ENCODE measurements at regions not wholly inside any gene's neighbourhood (a gene's known extent, or its start where the extent isn't known, plus 50 kb on each side); places are given as distances from the start of the nearest gene placed in this dataset.

DNA sequence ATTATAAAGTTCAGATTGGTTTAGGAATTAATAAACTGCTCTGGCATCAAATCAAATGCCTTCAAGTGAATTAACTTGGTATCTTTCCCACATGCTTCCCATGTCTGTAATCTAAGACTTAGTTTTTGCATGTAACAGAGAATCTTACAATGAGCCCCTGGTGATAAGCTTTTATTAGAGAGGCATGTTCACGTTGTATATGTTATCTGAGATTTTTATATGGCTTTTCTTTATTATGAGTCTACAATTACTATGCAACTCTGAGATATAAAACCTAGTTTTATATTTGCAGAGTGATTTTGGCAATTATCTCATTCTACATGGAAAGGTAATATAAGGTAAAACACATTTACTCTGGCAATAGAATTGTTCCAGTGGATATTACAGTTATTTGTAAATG is 1578.4 kb upstream of the IGFBP7 start:
- DNase-seq (ENCODE audit: low spot score), result no peak

DNA sequence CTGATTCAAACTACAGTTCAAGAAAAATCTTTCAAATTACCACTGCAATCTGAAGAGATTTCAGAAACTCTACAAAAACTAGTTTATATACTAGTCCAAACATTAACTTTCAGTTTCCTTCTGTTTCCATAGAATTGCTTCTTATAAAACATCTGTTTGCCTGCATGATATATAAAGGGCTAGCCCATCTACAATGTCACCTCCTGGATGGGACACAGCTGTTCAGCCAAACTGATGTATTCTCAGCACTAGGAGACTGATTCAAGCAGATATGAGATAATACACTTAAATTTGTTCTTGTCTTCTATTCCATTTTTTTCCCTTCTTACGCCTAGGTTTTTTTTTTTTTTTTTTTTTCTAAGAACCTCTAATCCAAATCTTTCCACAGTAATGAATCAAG is 1569.7 kb upstream of the IGFBP7 start:
- no peak for DNase-seq (ENCODE audit: low spot score)

DNA sequence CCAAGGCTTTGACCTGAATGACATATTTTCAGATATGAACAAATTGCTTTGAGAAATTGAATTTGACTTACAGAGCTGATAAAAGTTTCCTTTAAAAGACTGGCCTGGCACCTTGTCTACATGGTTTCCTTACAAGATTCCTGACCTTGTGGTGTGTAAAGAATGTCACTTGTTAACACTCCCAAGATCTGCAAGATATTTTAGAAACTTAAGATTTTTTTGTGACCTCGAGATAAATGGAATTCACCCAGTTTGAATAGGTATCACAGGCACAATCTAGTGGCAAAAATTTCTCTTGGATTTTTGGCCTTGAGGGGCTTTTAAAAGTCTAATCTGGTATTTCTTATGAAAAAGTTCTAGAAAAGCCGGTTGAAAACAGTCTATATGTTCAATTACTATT is 1568.9 kb upstream of the IGFBP7 start:
- no peak for DNase-seq (ENCODE audit: low spot score)

DNA sequence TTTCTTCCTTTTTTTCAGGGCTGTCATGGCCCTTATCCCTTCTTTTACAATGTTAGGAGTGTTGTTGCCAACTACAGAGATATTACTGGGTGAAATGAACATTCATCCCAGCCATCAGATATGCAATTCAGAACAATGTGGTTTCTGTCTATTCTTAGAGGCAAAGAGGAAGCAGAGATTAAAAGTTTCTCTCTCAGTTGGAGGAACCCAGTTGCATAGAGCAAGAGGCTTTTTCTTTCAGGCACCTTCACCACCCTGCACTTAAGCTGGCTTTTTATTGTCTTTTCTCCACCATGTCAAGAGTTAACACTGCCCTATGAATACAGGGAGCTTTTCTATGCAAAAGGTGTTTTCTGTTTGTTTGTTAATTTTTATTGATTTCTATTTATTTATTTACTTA is 1559.6 kb upstream of the IGFBP7 start:
- DNase-seq (ENCODE audit: low spot score), result no peak

DNA sequence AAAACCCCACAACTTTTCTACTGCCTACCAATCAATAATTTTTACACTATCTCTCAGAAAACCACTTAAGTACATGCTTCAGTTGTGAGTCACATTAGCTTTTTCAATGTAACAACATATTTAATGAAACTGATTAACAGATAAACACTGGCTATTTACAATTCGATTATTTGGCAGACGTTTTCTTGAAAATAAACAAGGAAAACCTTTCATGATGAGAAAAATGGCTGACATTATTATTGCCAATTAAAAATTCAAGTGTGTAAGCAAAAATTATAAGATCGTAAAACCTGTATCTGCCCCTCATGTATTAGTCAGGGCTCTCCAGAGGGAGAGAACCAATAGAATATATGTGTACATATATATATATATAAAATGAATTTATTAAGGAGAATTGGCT is 1555.5 kb upstream of the IGFBP7 start:
- no peak for DNase-seq (ENCODE audit: low spot score)

DNA sequence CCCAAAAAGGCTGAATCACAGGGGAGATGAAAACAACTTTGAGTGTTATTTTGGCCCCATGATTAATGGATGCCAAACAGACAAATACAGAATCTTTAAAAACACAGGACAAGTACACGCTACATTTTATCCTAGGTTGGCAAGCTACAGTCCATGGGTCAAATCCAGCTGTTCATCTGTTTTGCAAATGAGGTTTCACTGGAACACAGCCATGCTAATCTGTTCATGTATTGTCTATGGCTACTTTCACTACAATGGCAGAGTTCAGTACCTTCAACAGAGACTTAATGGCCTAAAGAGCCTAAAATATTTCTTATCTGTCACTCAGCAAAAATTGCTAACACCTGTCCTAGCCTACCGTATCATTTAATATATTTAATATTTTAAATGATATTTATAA is 1548.5 kb upstream of the IGFBP7 start:
- no peak for DNase-seq (ENCODE audit: low spot score)

DNA sequence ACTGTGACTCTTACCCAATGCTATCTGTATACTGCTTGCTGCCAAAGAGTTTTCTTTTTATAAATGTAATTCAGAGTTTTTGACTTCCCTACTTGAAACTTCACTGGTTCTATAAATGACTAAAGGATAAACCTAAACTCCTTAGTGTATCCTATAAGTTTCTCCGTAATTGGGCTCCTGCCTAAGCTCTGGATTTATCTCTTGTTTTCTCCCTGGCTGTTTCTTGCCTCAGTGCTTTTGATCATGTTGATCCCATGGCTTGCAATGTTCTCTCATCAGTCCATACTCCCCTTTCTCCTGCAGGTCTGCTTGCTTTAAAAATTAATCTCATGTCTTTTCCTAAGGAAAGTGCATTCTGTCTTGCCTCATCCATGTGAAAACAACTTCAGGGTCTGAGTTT is 1543.1 kb upstream of the IGFBP7 start:
- DNase-seq (ENCODE audit: low spot score), result no peak

DNA sequence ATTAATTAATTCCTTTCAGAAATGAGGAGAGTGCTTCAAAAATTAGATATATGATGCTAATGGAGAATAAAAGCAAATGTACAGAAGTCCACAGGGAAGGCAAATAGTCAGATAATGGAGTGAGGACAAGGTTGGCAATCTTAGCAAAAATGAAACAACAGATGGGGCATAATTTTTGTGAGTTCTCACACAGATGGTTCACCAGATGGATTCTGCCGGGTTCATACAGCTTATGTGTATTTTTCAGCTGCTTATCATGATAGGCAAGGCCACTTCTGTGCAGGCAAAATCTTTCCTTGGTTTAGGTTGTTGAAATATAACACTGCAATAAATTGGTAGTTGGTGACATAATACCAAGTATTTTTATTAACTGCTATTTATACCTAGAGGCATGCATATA is 1539.0 kb upstream of the IGFBP7 start:
- no peak for DNase-seq (ENCODE audit: low spot score)

DNA sequence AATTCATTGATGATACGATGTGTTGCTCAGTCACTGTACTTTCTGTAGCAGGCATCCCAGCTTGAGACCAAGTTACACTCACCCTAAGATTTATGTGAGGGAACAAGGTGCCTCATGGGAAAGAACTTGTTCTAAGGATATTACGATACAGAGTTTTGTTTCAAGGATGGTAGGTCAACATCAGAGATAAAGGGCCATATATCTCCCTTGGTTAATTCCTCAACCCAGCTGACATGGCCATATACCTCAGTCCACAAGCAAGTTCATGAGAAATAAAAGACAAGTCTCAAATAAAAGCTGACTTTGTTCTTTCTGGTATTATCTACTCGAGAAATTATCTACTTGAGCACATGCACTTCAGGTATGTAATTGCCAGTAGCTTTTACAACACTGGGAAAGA is 1535.9 kb upstream of the IGFBP7 start:
- no peak for DNase-seq (ENCODE audit: low spot score)

DNA sequence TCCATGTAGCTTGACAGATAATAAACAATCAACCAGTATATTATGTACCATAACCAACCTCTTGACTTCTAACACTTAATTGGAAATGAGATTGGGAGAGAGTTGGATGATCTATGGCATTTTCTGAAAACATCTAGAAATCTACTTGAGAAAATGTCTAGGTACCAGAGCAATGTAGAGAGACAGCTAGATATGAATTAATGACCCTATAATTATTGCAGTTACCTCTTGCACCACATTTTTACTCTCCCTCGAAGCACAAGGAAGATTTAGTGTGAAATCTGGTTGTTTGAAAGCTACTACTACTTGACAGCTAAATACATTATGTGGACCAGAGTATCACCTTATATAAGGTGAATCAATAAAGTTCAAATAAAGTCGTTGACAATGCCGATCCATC is 1534.4 kb upstream of the IGFBP7 start:
- DNase-seq (ENCODE audit: low spot score), result no peak

DNA sequence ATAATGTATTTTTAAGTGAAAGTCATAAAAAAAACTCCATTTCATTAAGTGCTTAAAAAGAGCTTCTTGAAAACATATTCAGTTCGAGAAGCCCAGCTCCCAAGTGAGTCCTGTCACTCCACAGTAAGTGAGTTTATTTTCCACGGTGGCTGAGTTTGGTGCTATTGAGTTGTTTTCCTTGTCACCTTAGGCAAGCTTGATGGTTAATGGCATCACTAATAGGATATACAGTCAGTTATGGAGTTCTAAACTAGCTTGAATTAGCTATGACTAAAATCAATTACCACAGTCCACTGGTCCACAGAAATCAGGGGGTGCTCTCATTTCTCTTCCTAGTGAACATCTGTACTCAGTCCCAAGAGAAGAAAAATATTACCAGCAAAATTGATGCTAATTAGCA is 1526.2 kb upstream of the IGFBP7 start:
- no peak for DNase-seq (ENCODE audit: low spot score)

DNA sequence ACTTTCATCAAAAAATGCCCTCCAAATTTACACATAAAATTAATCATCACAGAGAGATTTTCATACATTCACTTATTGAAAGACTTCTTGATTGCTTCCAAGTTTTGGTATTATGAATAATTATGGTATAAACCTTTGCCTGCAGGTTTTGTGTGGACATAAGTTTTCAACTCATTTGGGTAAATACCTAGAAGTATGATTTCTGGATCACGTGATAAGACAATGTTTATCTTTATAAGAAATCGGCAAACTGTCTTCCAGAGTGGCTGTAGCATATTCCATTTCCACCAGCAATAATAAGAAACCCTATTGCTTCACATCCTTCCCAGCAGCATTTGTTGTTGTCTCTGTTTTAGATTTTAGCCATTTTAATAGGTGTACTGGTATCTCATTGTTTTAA is 1507.0 kb upstream of the IGFBP7 start:
- DNase-seq (ENCODE audit: low spot score), result no peak

DNA sequence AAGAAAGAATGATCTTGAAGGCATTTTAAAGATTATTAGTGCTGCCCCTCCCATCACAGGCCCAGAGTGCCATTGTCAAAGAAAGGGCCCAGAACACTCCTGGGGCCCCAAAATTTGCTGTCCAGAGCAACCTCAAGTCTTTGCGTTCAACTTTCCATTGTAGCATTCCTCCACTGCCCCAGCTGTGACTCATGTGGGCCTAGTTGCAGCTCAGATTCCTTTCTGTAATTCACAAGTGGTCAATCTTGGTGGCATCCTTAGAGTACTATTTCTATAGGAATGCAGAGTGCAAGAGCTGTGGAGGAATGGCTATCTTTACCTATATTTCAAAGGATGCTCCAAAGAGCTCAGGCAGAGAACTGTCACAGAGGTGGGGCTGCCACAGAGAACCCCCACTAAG is 1500.8 kb upstream of the IGFBP7 start:
- DNase-seq (ENCODE audit: low spot score), result no peak

DNA sequence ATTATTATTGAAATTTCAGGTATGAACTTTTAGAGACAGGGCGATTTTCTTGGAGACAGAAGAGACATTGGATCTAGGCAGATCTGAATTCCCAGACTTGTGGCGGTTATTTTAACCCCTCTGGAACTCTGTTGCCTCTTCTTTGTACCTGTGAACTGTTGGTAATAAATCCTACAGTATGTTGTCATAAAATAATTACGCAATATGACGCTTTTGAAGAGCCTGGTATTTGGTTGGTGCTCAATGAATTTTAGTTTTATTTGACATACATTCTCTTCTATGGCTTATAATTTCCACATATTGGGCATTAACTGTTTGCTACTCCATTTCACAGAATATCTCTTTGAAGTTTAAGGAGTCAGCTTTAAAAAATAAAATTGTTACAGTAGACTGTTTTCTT is 1496.1 kb upstream of the IGFBP7 start:
- no peak for DNase-seq (ENCODE audit: low spot score)

DNA sequence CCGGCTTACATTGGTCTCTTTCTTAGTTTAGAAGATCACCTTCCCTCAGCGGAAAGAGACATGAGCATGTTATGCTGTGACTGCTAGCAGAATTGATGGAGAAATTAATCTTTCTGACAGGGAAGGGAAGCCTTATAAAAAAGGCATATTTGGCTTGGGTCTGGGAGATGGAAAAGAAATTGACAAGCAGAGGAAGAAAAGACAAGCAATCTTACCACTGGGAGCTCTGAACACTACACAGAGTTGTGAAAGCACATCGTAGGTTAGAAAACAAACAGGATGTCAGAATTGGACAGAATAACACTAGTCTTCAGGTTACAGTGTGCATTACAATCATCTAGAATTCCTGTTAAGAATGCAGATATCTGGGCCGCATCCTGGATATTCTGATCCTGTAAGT is 1493.8 kb upstream of the IGFBP7 start:
- DNase-seq (ENCODE audit: low spot score), result no peak

DNA sequence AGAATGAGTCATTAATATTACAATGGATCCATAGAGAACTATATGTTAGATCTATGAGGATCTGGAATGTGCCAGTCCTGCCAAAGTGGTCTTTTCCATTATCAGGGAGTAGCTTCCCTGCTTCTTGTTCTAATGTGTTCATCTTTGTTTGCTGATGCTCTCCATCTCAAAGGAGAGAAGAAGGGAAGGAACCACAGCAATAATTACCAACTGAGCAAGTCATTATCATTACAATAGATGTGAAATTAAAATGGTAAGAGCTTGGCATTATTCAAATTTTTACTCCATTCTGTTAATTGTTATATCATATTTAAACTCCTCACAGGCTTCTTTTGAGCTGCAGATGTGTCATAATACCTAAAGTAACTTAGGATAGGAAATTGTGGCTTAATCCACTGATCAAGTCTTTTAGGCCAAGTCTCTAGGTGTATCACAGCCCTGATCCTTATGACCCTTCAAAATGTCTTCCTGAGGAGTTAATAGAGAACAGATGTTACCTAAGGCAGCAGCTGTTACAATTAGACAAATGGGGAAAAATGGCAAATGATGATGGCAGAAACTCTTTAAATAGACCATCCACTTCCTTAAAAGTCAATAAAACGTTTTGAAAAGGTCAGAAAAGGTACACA is 1492.7 kb upstream of the IGFBP7 start:
- no peak for DNase-seq (ENCODE audit: low spot score)

DNA sequence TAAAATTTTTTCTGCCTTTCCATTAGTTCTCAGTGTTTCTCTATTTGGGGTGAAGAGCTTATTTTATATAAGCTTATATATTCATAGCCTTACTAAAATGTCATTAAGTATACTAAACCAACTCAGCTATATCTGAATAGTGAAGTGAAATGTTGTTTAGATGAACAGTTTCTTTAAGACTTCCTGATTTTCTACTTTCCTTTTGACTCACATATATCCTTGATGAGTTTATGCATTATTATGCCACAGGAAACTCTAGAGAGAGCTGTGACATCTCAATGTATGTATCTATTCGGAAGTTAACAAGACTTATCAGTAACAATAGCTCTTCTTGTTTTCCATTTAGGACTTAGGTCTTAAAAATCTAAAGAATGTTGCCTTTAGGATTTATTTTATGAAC is 1491.8 kb upstream of the IGFBP7 start:
- no peak for DNase-seq (ENCODE audit: low spot score)

DNA sequence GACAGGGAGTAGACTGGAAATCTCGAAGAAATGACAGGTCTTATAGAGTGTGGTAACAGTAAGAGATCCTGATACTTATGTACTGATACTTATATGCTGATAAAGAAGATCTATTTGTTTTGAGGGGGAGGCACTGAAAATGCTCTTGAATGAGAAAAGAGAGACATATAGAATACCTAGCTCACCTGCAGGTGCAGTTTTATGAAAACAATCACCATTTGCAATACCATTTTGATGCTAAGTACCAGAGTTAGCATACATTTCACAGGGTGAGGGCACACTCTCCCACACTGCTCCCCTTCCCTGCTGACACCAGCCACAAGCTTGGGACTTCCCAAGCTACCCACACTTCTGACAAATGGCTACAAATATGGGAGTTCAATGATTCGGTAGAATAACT is 1490.1 kb upstream of the IGFBP7 start:
- DNase-seq (ENCODE audit: low spot score), result no peak

DNA sequence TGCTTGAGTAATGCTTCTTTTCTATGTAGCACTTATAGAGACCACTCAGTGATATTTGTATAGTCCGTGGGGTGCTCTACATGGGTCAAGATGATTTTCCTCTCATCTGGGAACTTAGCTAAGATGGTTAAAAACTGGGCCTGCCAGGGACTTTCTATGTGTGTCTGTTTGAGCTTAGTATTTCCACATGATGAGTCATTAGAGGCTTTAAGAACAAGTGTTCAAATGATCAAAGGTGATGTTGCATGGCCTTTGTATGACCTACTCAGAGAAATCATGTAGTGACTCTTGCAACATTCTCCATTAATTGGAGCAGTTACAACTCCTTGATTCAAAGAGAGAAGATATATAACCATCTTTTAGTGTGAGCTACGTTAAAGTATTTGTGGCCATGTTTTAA is 1480.5 kb upstream of the IGFBP7 start:
- DNase-seq (ENCODE audit: low spot score), result no peak

DNA sequence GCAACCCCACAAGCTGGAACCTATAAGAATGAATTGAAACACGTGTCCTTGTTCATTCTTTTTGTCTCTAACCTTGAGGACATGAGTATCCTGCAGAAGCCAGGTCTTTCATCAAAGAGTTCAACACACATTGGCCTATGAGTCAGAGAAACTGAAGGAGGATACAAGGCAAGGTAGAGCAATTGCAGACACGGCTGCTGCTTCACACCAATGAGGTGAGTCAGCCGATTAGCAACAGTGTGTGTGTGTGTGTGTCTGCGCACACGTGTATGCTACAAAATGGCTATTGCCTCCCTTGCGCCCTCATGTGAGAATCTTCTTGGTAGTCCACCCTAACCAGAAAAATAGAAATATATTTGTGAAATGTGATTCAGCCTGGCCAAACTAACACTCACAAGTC is 1477.7 kb upstream of the IGFBP7 start:
- DNase-seq (ENCODE audit: low spot score), result no peak

DNA sequence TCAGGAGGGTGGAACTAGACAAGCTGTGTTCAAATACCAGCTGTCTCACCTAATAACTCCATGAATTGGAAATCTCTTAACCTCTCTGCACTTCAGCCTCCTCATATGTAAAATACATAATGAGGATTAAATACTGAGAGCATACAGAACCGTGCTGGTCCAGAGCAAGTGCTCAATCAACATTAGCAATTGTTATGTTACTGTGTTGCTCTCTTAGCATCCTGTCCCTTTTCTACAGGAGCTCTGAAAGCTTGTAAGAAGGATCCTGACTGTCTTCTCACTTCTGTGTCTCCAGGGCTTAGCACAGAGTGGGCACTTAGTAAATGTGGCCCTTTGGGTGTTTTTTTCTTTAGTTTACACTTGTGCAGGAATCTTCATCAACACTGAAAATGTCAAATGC is 1456.1 kb upstream of the IGFBP7 start:
- DNase-seq (ENCODE audit: low spot score), result no peak

DNA sequence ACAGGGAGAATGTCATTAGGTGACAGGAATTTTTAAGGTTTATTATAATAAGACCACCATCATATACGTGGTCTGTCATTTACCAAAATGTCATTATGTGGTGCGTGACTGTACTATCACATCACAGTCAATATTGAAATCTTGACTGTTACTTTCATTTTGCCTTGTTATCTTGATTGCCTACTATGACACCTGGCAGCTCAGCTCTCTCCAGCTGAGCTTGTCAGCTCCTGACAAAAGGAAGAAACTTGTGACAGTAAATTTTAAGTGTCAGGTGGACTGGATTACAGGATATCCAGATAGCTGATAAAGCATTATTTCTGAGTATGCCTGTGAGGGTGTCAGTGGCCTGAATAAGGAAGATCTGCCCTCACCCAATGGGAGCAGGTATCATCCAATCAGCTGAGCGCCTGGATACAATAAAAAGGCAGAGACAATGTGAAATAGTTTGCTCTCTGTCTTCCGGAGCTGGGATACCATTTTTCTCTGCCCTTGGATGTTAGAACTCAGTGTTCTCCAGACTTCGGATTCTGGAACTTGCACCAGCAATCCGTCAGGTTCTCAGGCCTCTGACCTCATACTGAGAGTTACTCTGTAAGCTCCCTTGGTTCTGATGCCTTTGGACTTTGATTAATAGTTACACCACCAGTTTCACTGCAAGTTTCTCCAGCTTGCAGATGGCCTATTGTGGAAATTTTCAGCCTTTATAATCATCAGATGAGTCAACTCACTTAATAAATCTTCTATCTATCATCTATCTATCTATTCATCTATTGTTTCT is 1454.7 kb upstream of the IGFBP7 start:
- no peak for DNase-seq (ENCODE audit: low spot score)

DNA sequence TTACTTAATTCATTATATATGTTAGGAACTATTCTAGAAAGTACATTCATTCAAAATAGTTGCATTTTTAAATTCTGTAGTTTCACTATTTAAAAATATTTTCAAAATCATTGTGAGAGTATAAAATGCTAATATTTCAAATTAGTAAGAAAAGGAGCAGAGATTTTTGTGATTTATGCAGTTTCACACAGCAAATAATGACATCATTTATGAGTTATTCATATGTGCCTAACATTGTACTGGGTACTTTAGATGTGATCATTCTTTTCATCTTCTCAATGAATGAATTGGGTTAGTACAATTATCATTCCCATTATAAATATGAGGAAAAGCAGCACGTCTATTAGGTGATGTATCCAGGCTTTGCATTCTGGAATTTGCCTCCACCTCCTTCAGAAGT is 1451.0 kb upstream of the IGFBP7 start:
- DNase-seq (ENCODE audit: low spot score), result no peak

DNA sequence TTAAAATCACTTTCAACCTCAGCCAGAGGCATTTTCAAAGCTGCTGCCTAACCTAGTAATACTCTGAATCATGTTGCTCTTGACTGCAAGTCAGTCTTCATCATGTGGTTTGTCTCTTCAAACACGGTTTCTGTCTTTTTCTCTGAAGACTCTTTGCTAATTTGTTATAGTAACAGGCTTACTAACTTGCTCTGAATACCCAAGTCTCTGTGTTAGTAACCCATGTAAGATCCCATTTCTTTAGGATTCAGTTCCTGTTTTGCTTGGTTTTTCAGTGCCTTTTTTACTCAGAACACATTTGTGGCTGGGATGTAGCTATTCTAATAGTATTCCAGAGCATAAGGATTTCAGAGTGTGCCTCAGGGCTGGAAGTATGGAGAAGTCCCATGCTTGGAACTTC is 1450.6 kb upstream of the IGFBP7 start:
- DNase-seq (ENCODE audit: low spot score), result no peak
